ENCODE measurements at regions not wholly inside any gene's neighbourhood (a gene's known extent, or its start where the extent isn't known, plus 50 kb on each side); places are given as distances from the start of the nearest gene placed in this dataset.

- TF ChIP-seq CTCF (IDR thresholded peaks at IDR 0.05) (no peak), POLR2A (IDR thresholded peaks at IDR 0.05) (no peak)
Measured at GRCh38 chr2:38460313-38460712, 83.2 kb upstream of the ATL2 start.
